Body of pancreas (tissue), 4 donors: ENCODE measurements at regions not wholly inside any gene's neighbourhood (a gene's known extent, or its start where the extent isn't known, plus 50 kb on each side); places are given as distances from the start of the nearest gene placed in this dataset.

Experiments
- ATAC-seq: fragments of 150-250 bp; one replicate; pipeline ENCODE4 v1.9.1; 2016
- DNase-seq, 4 donors: peaks; one replicate each; pipeline ENCODE4 v3.0.0-alpha.2; 2019
- H3K27ac ChIP-seq, 4 donors: fragments of 200-600 bp; sonication (generic); 1 replicate in 3 of 4; 2 replicates in 1 of 4; pipeline versions ENCODE4 v1.5.1 to v1.6.1; 2016 to 2019; ENCODE audit warnings: mild to moderate bottlenecking in 1 of 4, mixed read lengths in 1 of 4, moderate library complexity in 1 of 4
- H3K27me3 ChIP-seq, 2 donors: fragments of 200-600 bp; sonication (generic); one replicate each; pipeline ENCODE4 v1.6.0; 2016; ENCODE audit warnings: mild to moderate bottlenecking in 1 of 2
- H3K36me3 ChIP-seq, 2 donors: fragments of 200-600 bp; sonication (generic); replicated peaks in 1 of 2; 2 replicates each; pipeline ENCODE4 v1.5.1; 2016; ENCODE audit warnings: low read depth in 2 of 2; ENCODE audit not compliant: insufficient read depth in 1 of 2
- H3K4me1 ChIP-seq: fragments of 200-600 bp; sonication (generic); one replicate; pipeline ENCODE4 v1.6.0; 2016
- H3K4me3 ChIP-seq, 2 donors: fragments of 200-600 bp; sonication (generic); 1 replicate in 1 of 2; 2 replicates in 1 of 2; pipeline ENCODE4 v1.5.1; 2016 to 2019
- H3K9me3 ChIP-seq, 3 donors: fragments of 200-600 bp; sonication (generic); 1 replicate in 2 of 3; 2 replicates in 1 of 3; pipeline ENCODE4 v1.5.1; 2016
- POLR2A ChIP-seq, 3 donors: fragments of 450-650 bp; IDR thresholded peaks; one replicate each; pipeline ENCODE4 v1.6.1; 2016; ENCODE audit warnings: antibody characterized with exemption in 3 of 3, mild to moderate bottlenecking in 2 of 3
- WGBS, 2 donors: methylation state at CpG; one replicate each; pipeline ENCODE4 v1.1.5; 2017; 5-methylcytosine and 5-hydroxymethylcytosine counted together
- intact Hi-C: fragments of 100-400 bp; cut with DNase I; formaldehyde crosslinking; loops from one replicate; pipeline ENCODE4 v1.15.1; 2023
- TF ChIP-seq, protein P1 (sequence below), 7 experiments: fragments of 450-650 bp in 4 of 7; fragments of 200-600 bp in 3 of 7; sonication (generic) in 3 of 7; IDR thresholded peaks; one replicate each; pipeline ENCODE4 v1.5.1; 2016 to 2019; ENCODE audit warnings: antibody characterized with exemption in 7 of 7

DNA sequence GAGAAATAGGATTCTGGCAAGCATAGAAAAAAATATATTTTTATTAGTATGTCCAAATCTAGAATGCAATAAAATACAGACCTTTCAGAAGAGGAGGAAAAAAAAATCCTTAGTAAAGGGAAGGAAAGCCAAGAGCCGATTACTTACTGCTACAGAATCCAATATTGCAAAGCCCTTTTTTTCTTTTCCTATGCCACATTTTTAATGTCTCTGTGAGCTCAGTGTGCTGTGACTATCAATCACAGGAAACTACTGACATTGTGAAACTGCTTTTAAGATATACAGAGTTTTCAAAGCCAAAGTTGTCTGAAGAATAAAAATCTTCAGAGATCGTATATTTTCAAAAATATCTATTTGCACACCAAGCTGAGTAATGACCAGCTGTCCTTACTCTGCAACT, 120.4 kb downstream of the CHD9NB start:
- Histone ChIP-seq H3K36me3 (no peaks in the 10 kb centered on the region), H3K4me3 (no peak overlapping the region), H3K27me3 (no peaks in the 10 kb centered on the region), H3K27ac (no peak overlapping the region), H3K4me1 (no peaks in the 10 kb centered on the region), H3K9me3 (no peaks in the 10 kb centered on the region)
- DNase-seq (no peak), ATAC-seq (no peak)
- intact Hi-C loops: no loop called here
- TF ChIP-seq, protein P1, sequence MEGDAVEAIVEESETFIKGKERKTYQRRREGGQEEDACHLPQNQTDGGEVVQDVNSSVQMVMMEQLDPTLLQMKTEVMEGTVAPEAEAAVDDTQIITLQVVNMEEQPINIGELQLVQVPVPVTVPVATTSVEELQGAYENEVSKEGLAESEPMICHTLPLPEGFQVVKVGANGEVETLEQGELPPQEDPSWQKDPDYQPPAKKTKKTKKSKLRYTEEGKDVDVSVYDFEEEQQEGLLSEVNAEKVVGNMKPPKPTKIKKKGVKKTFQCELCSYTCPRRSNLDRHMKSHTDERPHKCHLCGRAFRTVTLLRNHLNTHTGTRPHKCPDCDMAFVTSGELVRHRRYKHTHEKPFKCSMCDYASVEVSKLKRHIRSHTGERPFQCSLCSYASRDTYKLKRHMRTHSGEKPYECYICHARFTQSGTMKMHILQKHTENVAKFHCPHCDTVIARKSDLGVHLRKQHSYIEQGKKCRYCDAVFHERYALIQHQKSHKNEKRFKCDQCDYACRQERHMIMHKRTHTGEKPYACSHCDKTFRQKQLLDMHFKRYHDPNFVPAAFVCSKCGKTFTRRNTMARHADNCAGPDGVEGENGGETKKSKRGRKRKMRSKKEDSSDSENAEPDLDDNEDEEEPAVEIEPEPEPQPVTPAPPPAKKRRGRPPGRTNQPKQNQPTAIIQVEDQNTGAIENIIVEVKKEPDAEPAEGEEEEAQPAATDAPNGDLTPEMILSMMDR (IDR thresholded peaks at IDR 0.05): no peak
- TF ChIP-seq POLR2A (IDR thresholded peaks at IDR 0.05): no peak
- WGBS, 2 donors: 34 to 48% methylated on average over 2 of the region's 2 CpGs

DNA sequence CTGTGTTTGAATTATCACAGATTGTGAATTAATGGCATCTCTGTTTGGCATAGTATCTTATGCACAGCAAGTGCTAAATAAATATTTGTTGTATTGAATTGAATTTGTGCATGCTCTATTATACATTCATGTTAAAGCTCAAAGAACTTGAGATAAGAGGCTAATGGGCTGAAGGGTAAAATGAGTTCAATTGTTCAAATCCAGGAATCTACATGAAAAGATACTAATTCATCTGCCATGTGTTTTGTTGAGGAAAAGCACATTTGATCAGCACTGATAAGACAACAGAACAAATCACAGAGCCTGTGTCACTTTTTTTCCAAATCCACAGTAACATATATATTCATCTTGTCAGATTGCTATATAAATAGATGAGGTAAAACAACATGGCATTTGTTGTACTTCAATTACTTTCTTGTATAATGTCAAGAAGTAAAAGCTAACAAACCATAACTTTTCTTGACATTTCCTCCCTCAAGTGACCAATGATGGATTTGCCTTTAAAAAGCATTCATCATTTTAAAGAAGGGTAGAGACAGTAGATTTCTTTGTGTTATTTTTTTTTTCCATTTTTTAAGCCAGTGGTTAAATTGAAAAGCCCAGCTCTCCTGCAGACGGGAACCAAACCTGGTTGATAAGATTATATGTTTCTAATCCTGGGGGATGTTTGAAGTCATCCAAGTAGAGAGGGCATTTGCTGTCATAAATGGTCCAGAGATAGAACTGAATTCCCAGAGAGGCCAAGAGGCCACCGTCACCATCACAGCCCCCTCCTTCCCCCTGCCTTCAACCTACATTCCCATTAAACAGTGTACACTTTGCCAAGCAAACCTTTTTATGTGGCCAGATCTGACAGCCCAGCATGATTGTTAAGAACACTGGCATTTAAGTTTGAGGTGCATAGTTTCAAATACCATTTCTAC, 123.0 kb downstream of the CHD9NB start:
- 13 to 15% methylated on average over 2 of the region's 2 CpGs for WGBS, 2 donors
- no peak for ATAC-seq
- Histone ChIP-seq H3K36me3 (no peaks in the 10 kb centered on the region), H3K27ac (no peak overlapping the region), H3K27me3 (no peaks in the 10 kb centered on the region), H3K4me1 (no peaks in the 10 kb centered on the region), H3K9me3 (no peaks in the 10 kb centered on the region), H3K4me3 (no peak overlapping the region)
- intact Hi-C loops: no loop called here
- TF ChIP-seq, protein P1 (IDR thresholded peaks at IDR 0.05): no peak
- no peak for TF ChIP-seq POLR2A (IDR thresholded peaks at IDR 0.05)
- no peak for DNase-seq

DNA sequence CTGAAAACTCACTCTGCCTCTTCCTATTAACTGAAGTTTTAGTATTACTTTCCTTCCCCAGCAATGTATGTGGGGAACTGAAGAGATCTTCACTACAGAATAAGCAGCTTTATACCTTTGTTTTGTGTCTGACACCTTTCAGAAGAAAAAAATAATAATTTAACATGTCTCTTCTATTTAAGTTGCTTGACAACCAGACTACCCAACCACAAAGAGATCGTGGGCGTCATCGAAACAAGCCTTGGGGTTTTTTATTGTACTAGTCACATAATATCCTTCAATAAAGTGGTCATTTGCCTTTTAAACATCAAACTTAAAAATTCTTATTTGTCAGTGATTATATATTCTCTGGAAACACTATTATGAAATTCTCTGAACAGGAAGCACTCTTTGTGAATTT, 123.7 kb downstream of the CHD9NB start:
- no peak for ATAC-seq
- Histone ChIP-seq H3K4me3 (no peak overlapping the region), H3K27ac (no peak overlapping the region), H3K36me3 (no peaks in the 10 kb centered on the region), H3K4me1 (no peaks in the 10 kb centered on the region), H3K27me3 (no peaks in the 10 kb centered on the region), H3K9me3 (no peaks in the 10 kb centered on the region)
- intact Hi-C loops: no loop called here
- no peak for TF ChIP-seq POLR2A (IDR thresholded peaks at IDR 0.05)
- TF ChIP-seq, protein P1 (IDR thresholded peaks at IDR 0.05): no peak
- DNase-seq: no peak
- WGBS, 2 donors: 30 to 33% methylated on average over 3 of the region's 3 CpGs

DNA sequence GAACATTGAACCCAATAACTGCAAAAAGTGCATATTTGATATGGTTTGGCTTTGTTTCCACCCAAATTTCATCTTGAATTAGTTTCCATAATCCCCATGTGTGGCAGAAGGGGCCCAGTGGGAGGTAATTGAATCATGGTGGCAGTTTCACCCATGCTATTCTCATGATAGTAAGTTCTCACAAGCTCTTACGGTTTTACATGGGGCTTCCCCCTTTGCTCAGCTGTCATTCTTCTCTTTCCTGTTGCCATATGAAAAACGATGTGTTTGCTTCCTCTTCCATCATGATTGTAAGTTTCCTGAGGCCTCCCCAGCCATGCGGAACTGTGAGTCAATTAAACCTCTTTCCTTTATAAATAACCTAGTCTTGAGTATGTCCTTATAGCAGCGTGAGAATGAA, 127.6 kb downstream of the CHD9NB start:
- intact Hi-C loops: no loop called here
- WGBS, 2 donors: 60% methylated on average over 4 of the region's 4 CpGs
- H3K4me3 ChIP-seq: no peak overlapping the region
- DNase-seq (no peak), ATAC-seq (no peak)
- no peaks in the 10 kb centered on the region for H3K36me3 ChIP-seq
- H3K4me1 ChIP-seq: no peaks in the 10 kb centered on the region
- H3K27me3 ChIP-seq: no peaks in the 10 kb centered on the region
- no peak for TF ChIP-seq POLR2A (IDR thresholded peaks at IDR 0.05)
- TF ChIP-seq, protein P1 (IDR thresholded peaks at IDR 0.05): no peak
- H3K9me3 ChIP-seq: no peaks in the 10 kb centered on the region
- no peak overlapping the region for H3K27ac ChIP-seq

DNA sequence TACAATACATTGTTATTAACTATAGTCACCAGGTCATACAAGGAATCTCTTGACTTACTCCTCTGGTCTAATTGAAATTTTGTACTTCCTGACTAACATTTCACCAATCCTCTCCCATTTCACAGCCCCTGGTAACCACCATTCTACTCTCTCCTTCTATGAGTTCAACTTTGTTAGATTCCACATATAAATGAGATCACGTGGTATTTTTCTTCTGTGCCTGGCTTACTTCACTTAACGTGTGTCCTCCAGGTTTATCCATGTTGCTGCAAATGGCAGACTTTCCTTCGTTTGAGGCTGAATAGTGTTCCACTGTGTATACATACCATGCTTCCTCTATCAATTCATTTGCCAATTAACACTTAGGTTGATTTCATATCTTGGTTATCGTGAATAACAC, 128.5 kb downstream of the CHD9NB start:
- ATAC-seq (no peak), DNase-seq (no peak)
- WGBS, 2 donors: 67 to 72% methylated on average over 4 of the region's 4 CpGs
- Histone ChIP-seq H3K27me3 (no peaks in the 10 kb centered on the region), H3K4me1 (no peaks in the 10 kb centered on the region), H3K9me3 (no peaks in the 10 kb centered on the region), H3K27ac (no peak overlapping the region), H3K4me3 (no peak overlapping the region), H3K36me3 (no peaks in the 10 kb centered on the region)
- intact Hi-C loops: no loop called here
- TF ChIP-seq, protein P1 (IDR thresholded peaks at IDR 0.05): no peak
- TF ChIP-seq POLR2A (IDR thresholded peaks at IDR 0.05): no peak
